ENCODE measurements at regions not wholly inside any gene's neighbourhood (a gene's known extent, or its start where the extent isn't known, plus 50 kb on each side); places are given as distances from the start of the nearest gene placed in this dataset.
"Not testable (repeated sequence)": the region's sequence is repeated elsewhere in the genome, so short reads cannot be mapped to it uniquely, and the experiment has no call there.

DNA sequence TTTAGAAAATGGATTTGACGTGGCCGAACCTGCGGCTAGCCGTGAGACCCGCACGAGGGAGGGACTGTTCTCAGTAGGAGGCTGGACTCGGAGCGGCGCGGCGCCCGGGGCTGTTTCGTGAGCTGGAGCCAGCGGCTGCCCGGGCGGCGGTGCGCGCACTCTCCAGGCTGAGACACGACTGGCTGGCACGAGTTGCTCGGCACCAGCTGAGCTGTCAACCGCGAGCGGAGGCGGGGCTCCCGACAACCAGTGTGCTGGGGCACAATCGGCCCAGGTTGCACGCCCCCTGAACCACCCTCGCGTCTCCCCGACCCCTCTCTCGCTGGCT lies 58.5 kb upstream of the NBPF26 start:
- DNase-seq = not testable (repeated sequence)

DNA sequence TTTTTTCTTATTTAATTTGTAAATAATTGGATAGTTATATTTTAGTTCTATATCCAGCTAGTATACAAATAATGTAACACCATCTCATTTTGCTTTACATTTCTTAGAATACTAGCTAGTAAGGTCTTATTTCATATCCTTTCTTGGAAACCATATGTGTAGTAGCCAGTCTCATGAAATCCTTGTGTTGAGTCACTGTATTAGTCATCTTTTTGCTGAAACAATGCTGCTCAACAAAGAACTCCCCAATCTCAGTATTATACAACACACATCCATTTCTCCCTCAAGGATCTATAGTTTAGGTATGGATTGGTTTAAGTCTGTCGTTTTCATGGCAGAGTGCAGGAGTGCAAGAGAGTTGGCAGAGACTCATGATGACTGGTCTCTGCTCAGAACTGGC lies 55.6 kb upstream of the NBPF26 start:
- not testable (repeated sequence) for DNase-seq
